ENCODE measurements at regions not wholly inside any gene's neighbourhood (a gene's known extent, or its start where the extent isn't known, plus 50 kb on each side); places are given as distances from the start of the nearest gene placed in this dataset.

DNA sequence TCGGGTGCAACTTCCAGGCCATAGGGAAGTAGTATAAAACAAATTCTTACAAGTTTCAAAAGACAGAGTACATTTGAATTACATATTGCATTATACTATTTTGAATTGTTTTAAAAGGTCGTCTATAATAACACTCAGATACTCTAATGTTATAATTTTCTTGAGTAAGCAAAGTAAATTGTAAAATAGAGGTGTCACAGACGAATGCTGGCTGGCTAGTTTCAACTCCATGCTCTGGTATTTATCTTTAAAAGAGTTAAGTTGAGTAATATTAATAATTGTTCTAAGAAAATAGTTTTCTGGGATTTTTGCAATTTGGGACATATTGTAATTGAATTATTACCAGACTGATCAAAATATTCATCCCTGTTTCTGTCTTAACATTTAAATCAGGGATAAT lies 764.9 kb downstream of the TECRL start:
- TF ChIP-seq, protein P1, sequence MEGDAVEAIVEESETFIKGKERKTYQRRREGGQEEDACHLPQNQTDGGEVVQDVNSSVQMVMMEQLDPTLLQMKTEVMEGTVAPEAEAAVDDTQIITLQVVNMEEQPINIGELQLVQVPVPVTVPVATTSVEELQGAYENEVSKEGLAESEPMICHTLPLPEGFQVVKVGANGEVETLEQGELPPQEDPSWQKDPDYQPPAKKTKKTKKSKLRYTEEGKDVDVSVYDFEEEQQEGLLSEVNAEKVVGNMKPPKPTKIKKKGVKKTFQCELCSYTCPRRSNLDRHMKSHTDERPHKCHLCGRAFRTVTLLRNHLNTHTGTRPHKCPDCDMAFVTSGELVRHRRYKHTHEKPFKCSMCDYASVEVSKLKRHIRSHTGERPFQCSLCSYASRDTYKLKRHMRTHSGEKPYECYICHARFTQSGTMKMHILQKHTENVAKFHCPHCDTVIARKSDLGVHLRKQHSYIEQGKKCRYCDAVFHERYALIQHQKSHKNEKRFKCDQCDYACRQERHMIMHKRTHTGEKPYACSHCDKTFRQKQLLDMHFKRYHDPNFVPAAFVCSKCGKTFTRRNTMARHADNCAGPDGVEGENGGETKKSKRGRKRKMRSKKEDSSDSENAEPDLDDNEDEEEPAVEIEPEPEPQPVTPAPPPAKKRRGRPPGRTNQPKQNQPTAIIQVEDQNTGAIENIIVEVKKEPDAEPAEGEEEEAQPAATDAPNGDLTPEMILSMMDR (IDR thresholded peaks at IDR 0.05): no peak
- no peak for TF ChIP-seq POLR2AphosphoS5 (IDR thresholded peaks at IDR 0.05)
- TF ChIP-seq POLR2A (IDR thresholded peaks at IDR 0.05): no peak

All from prostate gland (tissue), 2 donors.